ENCODE measurements at regions not wholly inside any gene's neighbourhood (a gene's known extent, or its start where the extent isn't known, plus 50 kb on each side); places are given as distances from the start of the nearest gene placed in this dataset.

DNA sequence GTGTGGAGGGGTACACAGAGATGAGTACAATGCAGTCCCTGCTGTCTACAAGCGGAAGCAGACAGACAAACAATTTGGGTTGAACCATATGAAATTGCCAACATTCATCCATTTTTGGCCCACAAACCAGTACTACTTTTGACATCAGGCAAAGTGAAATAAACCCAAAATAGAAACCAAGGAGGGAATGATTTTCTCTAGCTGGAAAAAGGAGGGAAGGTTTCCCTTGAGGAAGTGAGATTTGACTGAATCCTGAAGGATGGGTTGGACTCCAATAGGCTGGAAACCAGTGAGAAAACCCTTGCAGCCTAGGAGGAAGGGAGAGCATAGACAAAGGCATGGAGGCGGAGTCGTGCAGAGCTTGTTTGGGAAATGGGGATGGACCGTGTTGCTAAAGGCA lies 63.5 kb upstream of the PJA1 start:
- ATAC-seq = peak in 1 of 2 donors; percentile 21
- TF ChIP-seq, protein P1, sequence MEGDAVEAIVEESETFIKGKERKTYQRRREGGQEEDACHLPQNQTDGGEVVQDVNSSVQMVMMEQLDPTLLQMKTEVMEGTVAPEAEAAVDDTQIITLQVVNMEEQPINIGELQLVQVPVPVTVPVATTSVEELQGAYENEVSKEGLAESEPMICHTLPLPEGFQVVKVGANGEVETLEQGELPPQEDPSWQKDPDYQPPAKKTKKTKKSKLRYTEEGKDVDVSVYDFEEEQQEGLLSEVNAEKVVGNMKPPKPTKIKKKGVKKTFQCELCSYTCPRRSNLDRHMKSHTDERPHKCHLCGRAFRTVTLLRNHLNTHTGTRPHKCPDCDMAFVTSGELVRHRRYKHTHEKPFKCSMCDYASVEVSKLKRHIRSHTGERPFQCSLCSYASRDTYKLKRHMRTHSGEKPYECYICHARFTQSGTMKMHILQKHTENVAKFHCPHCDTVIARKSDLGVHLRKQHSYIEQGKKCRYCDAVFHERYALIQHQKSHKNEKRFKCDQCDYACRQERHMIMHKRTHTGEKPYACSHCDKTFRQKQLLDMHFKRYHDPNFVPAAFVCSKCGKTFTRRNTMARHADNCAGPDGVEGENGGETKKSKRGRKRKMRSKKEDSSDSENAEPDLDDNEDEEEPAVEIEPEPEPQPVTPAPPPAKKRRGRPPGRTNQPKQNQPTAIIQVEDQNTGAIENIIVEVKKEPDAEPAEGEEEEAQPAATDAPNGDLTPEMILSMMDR (IDR thresholded peaks at IDR 0.05) = no peak
- intact Hi-C loops (cut with DNase I) = no loop called here
- Histone ChIP-seq H3K36me3 (no peaks in the 10 kb centered on the region), H3K27ac (no peak overlapping the region), H3K9me3 (no peaks in the 10 kb centered on the region), H3K4me3 (no peak overlapping the region), H3K4me1 (no peaks in the 10 kb centered on the region), H3K27me3 (ENCODE audit: low read depth) (no peaks in the 10 kb centered on the region)
- DNase-seq = no peak

DNA sequence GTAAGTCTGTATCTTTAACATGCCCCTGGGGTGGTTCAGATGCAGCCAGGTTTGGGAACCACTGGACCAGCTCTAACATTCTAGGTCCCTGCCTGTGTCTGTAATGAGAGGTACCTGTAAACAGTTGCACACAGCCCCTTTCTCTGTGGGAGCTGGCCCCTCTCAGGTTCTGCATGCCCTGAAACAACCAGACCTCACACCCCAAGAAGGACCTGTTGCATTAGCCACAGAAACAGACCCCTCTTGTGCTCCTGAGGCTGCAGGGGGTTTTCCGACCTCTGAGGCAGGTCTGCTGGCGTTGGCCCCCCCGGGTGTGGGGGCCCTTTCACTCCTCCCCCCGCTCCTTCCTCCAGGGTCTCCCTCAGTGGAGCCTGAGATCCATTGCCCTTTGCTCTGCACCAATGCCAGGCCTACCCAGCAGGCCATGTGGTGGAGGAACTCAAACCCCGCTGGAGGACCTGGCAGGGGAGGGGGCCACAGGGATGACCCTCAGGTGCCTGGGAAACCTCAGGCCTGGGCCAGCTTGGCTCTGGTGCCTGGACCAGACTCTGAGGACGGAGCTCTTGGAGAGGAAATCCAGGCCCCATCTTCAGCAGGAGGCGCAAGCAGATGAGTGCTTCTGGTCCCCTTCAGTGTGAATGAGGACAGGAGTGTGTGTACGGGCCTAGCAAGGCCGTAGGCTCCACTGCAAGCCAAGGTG lies 61.4 kb upstream of the PJA1 start:
- intact Hi-C loops (cut with DNase I) = no loop called here
- no peaks in the 10 kb centered on the region for H3K36me3 ChIP-seq
- H3K4me1 ChIP-seq = no peaks in the 10 kb centered on the region
- TF ChIP-seq, protein P1 (IDR thresholded peaks at IDR 0.05) = no peak
- no peak overlapping the region for H3K27ac ChIP-seq
- no peaks in the 10 kb centered on the region for H3K27me3 ChIP-seq (ENCODE audit: low read depth)
- no peaks in the 10 kb centered on the region for H3K9me3 ChIP-seq
- DNase-seq (no peak), ATAC-seq (no peak)
- H3K4me3 ChIP-seq = no peak overlapping the region

DNA sequence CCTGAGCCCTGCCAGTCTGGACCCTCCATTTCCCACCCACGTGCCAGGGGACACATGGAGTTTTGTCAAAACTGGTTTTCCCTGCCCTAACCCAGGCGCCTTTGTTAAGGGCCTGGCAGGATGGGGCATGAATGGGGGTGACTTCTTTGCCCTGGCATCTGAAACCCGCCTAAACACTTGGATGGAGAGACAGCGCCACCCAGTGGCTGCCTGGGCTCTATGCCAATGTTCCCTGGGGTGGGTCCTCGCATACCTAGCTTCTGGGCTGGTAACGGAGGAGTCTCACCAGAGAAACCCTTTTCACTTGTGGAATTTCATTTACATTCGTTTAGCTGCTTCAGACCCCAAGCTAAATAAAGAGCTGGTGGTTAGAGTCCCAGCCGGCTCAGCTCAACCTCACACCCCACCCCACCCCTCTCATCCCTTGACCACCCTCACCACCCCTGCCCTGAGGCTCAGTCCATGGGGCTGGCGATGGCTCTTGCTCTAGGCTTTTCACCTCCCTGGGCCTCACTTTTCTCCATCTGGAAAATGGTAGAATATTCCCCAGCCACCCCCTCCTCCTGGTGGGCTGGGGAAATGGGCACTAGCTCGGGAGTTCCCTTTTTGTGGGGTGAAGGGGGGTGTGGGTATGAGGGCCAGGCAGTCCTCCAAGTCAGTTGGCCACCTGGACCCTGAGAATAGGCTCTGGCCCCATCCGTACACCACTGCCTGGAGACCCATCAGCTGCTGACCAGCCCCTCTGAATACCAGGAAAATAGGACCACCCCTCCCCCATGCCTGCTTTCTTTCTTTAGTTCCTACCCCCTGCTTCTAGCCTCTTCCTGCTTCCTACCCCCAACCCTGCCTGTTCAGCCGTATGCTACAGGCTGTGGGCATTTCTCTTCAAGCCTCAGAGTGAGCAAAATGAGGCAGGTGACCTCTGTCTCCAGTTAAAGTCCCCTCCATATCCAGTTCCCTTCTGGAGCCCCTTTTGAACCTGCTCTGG lies 57.1 kb upstream of the PJA1 start:
- Histone ChIP-seq H3K9me3 (no peaks in the 10 kb centered on the region), H3K36me3 (no peaks in the 10 kb centered on the region), H3K27ac (no peak overlapping the region), H3K4me3 (no peak overlapping the region), H3K27me3 (ENCODE audit: low read depth) (no peaks in the 10 kb centered on the region), H3K4me1 (no peaks in the 10 kb centered on the region)
- intact Hi-C loops (cut with DNase I) = no loop called here
- TF ChIP-seq, protein P1 (IDR thresholded peaks at IDR 0.05) = peak; percentile 76
- peak; percentile 75 to 80 for ATAC-seq
- peak; percentile 65 for DNase-seq

DNA sequence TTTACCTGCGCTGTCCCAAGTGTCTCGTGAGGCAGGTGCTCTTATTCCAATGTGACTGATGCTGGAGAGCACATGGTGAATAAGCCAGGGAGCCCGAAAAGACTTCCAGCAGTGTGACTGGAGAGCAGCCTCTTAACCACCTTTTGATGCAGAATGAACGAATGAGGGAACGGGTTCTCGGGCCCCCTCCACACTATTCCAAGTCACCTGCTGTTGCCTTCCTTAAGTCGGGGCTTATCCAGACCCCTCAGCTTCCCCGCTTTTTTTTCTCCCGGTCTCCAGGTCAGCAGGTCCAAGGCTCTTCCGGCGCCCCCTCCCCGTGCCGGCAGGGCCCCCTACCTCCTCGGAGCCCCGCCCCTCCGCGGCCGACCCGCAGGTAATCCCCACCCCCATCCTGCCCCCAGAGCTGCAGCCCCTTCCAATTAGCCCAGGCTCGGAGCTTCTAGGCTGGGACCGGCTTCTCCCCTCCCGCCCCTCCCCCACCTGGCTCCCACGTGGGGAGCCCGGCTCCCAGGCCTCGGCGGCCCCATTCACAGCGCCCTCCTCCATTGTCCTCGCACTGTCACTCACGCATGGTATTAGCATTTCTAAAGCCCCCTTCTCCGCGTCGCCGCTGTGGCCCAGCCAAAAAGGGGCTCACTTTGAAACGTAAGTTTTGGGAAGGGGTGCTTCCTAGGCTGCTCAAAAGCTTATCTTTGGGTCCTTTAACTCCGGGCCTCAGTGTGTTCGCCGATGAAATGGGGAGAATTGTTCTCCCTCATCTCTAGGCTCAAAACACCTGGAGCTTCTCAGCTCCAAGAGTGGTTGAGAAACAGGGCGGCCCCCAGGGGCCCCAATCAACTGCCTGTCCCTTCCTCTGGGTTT lies 56.2 kb upstream of the PJA1 start:
- DNase-seq = no peak
- Histone ChIP-seq H3K27me3 (ENCODE audit: low read depth) (no peaks in the 10 kb centered on the region), H3K4me3 (no peak overlapping the region), H3K4me1 (peaks cover 4% of the 10 kb centered on the region), H3K27ac (no peak overlapping the region), H3K36me3 (no peaks in the 10 kb centered on the region), H3K9me3 (no peaks in the 10 kb centered on the region)
- TF ChIP-seq, protein P1 (IDR thresholded peaks at IDR 0.05) = no peak
- no peak for ATAC-seq
- intact Hi-C loops (cut with DNase I) = no loop called here

DNA sequence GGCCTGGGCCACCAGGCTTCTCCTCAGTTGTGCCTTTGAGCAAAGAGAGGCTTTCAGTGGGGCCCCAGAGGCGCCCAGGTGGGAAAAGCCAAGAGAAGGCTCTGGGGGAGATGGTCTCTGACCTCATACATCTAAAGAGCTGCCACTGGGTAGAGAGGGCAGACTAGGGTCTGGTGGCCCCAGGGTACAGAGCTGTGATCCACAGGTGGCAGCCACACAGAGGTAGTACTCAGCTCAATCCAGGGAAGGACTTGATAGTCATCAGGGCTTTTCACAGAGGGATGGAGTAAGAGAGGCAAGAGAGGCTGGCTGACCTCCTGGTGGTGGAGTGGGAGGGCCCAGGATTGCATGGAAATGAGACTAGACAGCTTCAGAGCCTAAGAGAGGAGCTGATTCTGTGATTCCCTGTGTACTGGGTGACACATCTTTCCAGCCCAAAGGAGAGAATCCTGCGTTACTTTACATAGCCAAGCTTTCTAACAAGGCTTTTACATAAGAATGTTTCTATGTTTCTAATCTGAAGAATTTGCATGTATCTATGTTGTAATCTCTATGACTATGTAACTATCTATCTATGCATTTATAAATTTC lies 53.2 kb upstream of the PJA1 start:
- H3K4me3 ChIP-seq = no peak overlapping the region
- TF ChIP-seq, protein P1 (IDR thresholded peaks at IDR 0.05) = no peak
- intact Hi-C loops (cut with DNase I) = no loop called here
- H3K4me1 ChIP-seq = peaks cover 5% of the 10 kb centered on the region
- no peaks in the 10 kb centered on the region for H3K9me3 ChIP-seq
- no peaks in the 10 kb centered on the region for H3K36me3 ChIP-seq
- no peak for ATAC-seq
- DNase-seq = no peak
- H3K27ac ChIP-seq = no peak overlapping the region
- no peaks in the 10 kb centered on the region for H3K27me3 ChIP-seq (ENCODE audit: low read depth)

All from lower lobe of right lung (tissue), 2 donors.